ENCODE measurements at regions not wholly inside any gene's neighbourhood (a gene's known extent, or its start where the extent isn't known, plus 50 kb on each side); places are given as distances from the start of the nearest gene placed in this dataset.

DNA sequence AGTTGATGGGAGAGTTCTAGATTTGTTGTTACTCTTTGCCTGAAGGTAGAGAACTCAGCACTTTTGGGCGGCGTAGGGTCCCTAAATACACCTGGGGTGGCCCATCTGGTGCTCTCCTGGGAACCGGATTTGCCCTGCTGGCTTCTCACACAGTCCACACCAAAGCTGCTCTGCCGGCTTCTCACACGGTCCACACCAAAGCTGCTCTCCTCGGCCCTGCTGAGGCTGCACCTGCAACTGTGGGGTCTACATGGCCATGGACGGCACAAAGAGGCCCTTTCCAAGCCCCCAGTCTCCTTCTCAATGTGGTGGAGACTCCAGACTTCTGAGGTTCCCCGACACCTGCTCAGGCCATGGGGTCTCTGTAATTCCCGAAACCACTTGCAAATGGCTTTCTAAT lies 124.8 kb upstream of the GPC1 start:
- TF ChIP-seq, protein P1, sequence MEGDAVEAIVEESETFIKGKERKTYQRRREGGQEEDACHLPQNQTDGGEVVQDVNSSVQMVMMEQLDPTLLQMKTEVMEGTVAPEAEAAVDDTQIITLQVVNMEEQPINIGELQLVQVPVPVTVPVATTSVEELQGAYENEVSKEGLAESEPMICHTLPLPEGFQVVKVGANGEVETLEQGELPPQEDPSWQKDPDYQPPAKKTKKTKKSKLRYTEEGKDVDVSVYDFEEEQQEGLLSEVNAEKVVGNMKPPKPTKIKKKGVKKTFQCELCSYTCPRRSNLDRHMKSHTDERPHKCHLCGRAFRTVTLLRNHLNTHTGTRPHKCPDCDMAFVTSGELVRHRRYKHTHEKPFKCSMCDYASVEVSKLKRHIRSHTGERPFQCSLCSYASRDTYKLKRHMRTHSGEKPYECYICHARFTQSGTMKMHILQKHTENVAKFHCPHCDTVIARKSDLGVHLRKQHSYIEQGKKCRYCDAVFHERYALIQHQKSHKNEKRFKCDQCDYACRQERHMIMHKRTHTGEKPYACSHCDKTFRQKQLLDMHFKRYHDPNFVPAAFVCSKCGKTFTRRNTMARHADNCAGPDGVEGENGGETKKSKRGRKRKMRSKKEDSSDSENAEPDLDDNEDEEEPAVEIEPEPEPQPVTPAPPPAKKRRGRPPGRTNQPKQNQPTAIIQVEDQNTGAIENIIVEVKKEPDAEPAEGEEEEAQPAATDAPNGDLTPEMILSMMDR (IDR thresholded peaks at IDR 0.05) = no peak
- no peak for TF ChIP-seq POLR2A (IDR thresholded peaks at IDR 0.05)
- no peak for TF ChIP-seq POLR2AphosphoS5 (IDR thresholded peaks at IDR 0.05; ENCODE audit: insufficient read depth in 1 of 2, low read depth in 1 of 2)
- Histone ChIP-seq H3K9me3 (no peaks in the 10 kb centered on the region), H3K36me3 (no peaks in the 10 kb centered on the region), H3K4me3 (no peak overlapping the region), H3K27me3 (no peaks in the 10 kb centered on the region), H3K27ac (no peak overlapping the region), H3K4me1 (no peaks in the 10 kb centered on the region)
- no peak for DNase-seq (ENCODE audit: extremely low spot score in 2 of 2)
- intact Hi-C loops (cut with DNase I) = no loop called here

DNA sequence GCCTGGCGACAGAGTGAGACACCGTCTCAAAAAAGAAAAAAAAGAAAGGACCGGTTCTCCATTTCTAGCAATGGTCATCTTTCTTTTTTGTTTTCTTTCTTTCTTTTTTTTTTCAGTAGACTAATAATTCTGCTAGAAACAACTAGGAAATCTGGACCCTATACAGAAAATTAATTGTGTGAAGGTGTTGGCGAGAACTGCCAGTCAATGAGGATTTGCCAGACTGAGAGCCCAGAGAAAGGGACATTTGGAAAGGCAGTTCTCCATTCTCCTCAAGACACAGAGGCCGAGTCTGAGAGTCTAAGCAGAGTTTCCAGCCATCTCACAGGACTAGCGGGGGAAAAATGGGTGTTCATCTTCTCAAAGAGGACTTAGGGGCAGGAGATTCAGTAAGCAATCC lies 123.6 kb upstream of the GPC1 start:
- H3K4me1 ChIP-seq = no peaks in the 10 kb centered on the region
- intact Hi-C loops (cut with DNase I) = no loop called here
- H3K27me3 ChIP-seq = no peaks in the 10 kb centered on the region
- TF ChIP-seq POLR2AphosphoS5 (IDR thresholded peaks at IDR 0.05; ENCODE audit: insufficient read depth in 1 of 2, low read depth in 1 of 2) = no peak
- TF ChIP-seq, protein P1 (IDR thresholded peaks at IDR 0.05) = no peak
- TF ChIP-seq POLR2A (IDR thresholded peaks at IDR 0.05) = no peak
- no peaks in the 10 kb centered on the region for H3K9me3 ChIP-seq
- H3K36me3 ChIP-seq = no peaks in the 10 kb centered on the region
- no peak overlapping the region for H3K4me3 ChIP-seq
- DNase-seq (ENCODE audit: extremely low spot score in 2 of 2) = no peak
- H3K27ac ChIP-seq = no peak overlapping the region

DNA sequence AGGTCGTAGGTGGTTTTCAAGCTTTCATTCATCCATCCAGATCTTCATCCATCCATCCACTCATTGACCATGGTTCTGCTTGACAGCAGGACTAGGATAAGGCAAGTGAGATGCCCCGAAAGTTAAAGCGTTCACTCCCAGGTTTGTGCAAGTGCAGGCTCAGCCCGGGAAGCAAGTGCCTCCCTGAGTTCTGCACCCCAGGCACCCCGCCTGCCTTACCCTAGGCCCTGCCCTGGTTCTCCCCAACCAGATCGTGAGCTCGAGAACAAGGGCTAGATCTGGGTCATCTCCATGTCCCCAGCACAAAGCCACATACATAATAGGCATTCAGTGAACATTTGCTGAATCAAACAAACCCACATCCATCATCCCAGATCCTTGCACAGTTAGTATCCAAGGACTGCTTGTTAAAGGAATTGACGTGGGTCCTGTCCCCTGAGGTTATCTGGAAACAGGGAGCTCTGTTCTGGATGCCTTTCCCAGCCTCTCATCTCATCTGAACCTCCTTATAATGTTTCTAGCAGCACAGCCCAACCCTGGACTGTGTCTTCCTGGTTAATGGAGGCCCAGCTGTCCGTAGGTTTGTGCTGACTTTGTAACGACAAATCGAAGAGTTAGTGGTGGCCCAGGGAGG lies 116.1 kb upstream of the GPC1 start:
- H3K4me3 ChIP-seq = no peak overlapping the region
- intact Hi-C loops (cut with DNase I) = no loop called here
- H3K9me3 ChIP-seq = no peaks in the 10 kb centered on the region
- no peak overlapping the region for H3K27ac ChIP-seq
- TF ChIP-seq, protein P1 (IDR thresholded peaks at IDR 0.05) = no peak
- peaks cover 19% of the 10 kb centered on the region for H3K4me1 ChIP-seq
- no peak for DNase-seq (ENCODE audit: extremely low spot score in 2 of 2)
- H3K27me3 ChIP-seq = no peaks in the 10 kb centered on the region
- no peaks in the 10 kb centered on the region for H3K36me3 ChIP-seq

DNA sequence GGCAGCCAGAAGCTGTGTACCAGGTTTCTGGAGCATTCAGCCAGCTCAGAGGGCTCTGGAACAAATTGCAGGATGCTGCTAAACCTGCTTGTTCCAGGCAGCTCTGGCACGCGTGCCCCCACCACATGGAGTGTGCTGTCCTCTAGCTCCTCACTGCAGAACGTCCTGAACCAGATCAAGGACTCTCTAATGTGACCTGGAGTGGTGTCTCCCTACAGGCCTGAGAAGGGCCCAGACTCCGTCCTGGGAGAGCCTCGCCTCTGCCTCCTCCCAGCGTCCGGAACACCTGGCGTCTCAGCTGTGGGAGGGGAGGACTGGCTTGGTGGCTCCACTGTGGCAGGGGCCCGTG lies 115.6 kb upstream of the GPC1 start:
- Histone ChIP-seq H3K27ac (no peak overlapping the region), H3K9me3 (no peaks in the 10 kb centered on the region), H3K27me3 (no peaks in the 10 kb centered on the region), H3K4me3 (no peak overlapping the region), H3K36me3 (no peaks in the 10 kb centered on the region), H3K4me1 (peaks cover 24% of the 10 kb centered on the region)
- DNase-seq (ENCODE audit: extremely low spot score in 2 of 2) = no peak
- TF ChIP-seq, protein P1 (IDR thresholded peaks at IDR 0.05) = no peak
- no peak for TF ChIP-seq POLR2A (IDR thresholded peaks at IDR 0.05)
- intact Hi-C loops (cut with DNase I) = no loop called here

DNA sequence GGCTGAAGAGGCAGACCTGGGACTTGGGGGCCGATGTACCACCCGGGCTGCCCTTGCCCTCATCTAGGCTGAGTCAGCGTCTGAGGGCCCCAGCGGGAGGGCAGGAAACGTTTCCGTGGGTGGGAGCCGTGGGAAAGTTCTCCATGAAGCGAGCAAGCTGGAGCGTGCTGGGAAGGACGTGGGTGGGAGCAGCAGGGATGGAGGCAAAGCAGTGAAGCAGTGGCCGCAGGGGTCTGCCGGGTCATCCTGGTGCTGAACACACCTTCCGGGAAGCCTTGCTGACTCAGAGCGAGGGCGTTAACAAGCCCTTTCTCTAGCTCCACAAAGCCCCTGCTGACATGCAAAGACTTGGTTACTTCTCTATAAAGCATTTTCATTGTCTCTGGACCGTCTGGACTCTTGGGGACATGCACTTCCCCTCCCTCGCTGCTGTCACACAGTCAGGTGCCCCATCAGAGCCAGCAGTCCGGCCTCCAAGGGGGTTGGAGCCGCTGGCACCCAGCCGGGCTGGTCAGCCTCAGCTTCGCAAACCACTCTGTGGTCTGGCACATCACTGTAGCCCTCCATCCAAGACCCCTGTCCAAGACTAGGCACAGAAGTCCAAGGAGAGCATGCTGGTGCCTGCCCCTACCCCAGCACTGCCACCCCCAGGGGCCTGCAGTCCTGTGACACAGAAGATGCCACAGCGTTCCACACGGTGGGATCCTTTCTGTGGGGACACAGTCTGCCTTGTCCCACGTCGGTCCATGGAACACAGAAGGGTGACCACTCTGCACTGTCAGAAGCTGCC lies 115.1 kb upstream of the GPC1 start:
- intact Hi-C loops (cut with DNase I) = no loop called here
- H3K9me3 ChIP-seq = no peaks in the 10 kb centered on the region
- H3K4me3 ChIP-seq = no peak overlapping the region
- H3K27me3 ChIP-seq = no peaks in the 10 kb centered on the region
- H3K36me3 ChIP-seq = no peaks in the 10 kb centered on the region
- H3K27ac ChIP-seq = no peak overlapping the region
- no peak for TF ChIP-seq POLR2AphosphoS5 (IDR thresholded peaks at IDR 0.05; ENCODE audit: insufficient read depth in 1 of 2, low read depth in 1 of 2)
- TF ChIP-seq, protein P1 (IDR thresholded peaks at IDR 0.05) = no peak
- TF ChIP-seq POLR2A (IDR thresholded peaks at IDR 0.05) = no peak
- DNase-seq (ENCODE audit: extremely low spot score in 2 of 2) = no peak
- H3K4me1 ChIP-seq = peaks cover 26% of the 10 kb centered on the region
